Fibroblast of lung (primary cell): ENCODE measurements at regions not wholly inside any gene's neighbourhood (a gene's known extent, or its start where the extent isn't known, plus 50 kb on each side); places are given as distances from the start of the nearest gene placed in this dataset.

Experiments
- DNase-seq, 2 donors: peaks; one replicate each; pipeline versions ENCODE4 v3.0.0 to v3.0.0-alpha.2; 2010; ENCODE audit warnings: low read depth in 2 of 2
- H2AFZ ChIP-seq: 2 replicates; pipeline ENCODE4 v1.5.1; 2012; ENCODE audit warnings: low read length, control low read depth, inconsistent platforms
- H3K27ac ChIP-seq: 2 replicates; pipeline ENCODE4 v1.5.1; 2011; ENCODE audit warnings: low read length, control low read depth; ENCODE audit not compliant: insufficient read depth
- H3K27me3 ChIP-seq: 2 replicates; pipeline ENCODE4 v1.5.1; 2011; ENCODE audit warnings: mild to moderate bottlenecking, low read length; ENCODE audit not compliant: control insufficient read depth, insufficient read depth
- H3K36me3 ChIP-seq: 2 replicates; pipeline ENCODE4 v1.5.1; 2011; ENCODE audit warnings: low read length; ENCODE audit not compliant: control insufficient read depth, insufficient read depth
- H3K4me1 ChIP-seq: 2 replicates; pipeline ENCODE4 v1.5.1; 2011; ENCODE audit warnings: low read length; ENCODE audit not compliant: control insufficient read depth, insufficient read depth; ENCODE audit errors: extremely low read depth
- H3K4me2 ChIP-seq: 2 replicates; pipeline ENCODE4 v1.5.1; 2011; ENCODE audit warnings: low read length, control low read depth; ENCODE audit not compliant: insufficient read depth; ENCODE audit errors: extremely low read depth
- H3K4me3 ChIP-seq, 4 experiments: fragments of 200-600 bp in 1 of 4; sonication (generic) in 1 of 4; replicated peaks in 1 of 4; 2 replicates each; pipeline ENCODE4 v1.5.1; 2011 to 2016; ENCODE audit warnings: low read length in 4 of 4, low read depth in 3 of 4, mild to moderate bottlenecking in 3 of 4, control low read depth in 2 of 4, inconsistent platforms in 1 of 4, mixed read lengths in 1 of 4; ENCODE audit not compliant: insufficient read depth in 1 of 4; ENCODE audit errors: control extremely low read depth in 1 of 4
- H3K79me2 ChIP-seq: 2 replicates; pipeline ENCODE4 v1.5.1; 2012; ENCODE audit warnings: mild to moderate bottlenecking, low read length, inconsistent platforms; ENCODE audit not compliant: control insufficient read depth, insufficient read depth
- H3K9ac ChIP-seq: 2 replicates; pipeline ENCODE4 v1.5.1; 2011; ENCODE audit warnings: mild to moderate bottlenecking, low read length, control low read depth; ENCODE audit not compliant: insufficient read depth
- H3K9me3 ChIP-seq: 2 replicates; pipeline ENCODE4 v1.5.1; 2012; ENCODE audit warnings: low read depth, low read length; ENCODE audit not compliant: control insufficient read depth, insufficient read depth
- H4K20me1 ChIP-seq: 2 replicates; pipeline ENCODE4 v1.5.1; 2011; ENCODE audit warnings: low read length; ENCODE audit not compliant: control insufficient read depth, insufficient read depth; ENCODE audit errors: extremely low read depth
- CTCF ChIP-seq, 2 donors: IDR thresholded peaks in 1 of 2; conservative IDR thresholded peaks in 1 of 2; 1 replicate in 1 of 2; 2 replicates in 1 of 2; pipeline ENCODE4 v1.5.1; 2011 to 2012; ENCODE audit warnings: low read length in 2 of 2, control low read depth in 1 of 2, inconsistent platforms in 1 of 2, low read depth in 1 of 2, mild to moderate bottlenecking in 1 of 2
- EZH2 ChIP-seq: IDR thresholded peaks from 2 replicates; pipeline ENCODE4 v1.5.1; 2012; ENCODE audit warnings: low read length, control low read depth, mild to moderate bottlenecking; ENCODE audit errors: missing control alignments

GRCh38 chr10:57169597-57169996 is 808.5 kb upstream of the ZWINT start:
- H3K4me3 ChIP-seq: no peak overlapping the region
- H3K27me3 ChIP-seq: no peaks in the 10 kb centered on the region
- no peak overlapping the region for H3K9ac ChIP-seq
- TF ChIP-seq EZH2 (no peak), CTCF (conservative IDR thresholded peaks at IDR 0.05 in 1 of 2, IDR thresholded peaks at IDR 0.05 in 1 of 2; ENCODE audit: low read depth in 1 of 2, low read length in 2 of 2) (no peak)
- no peak overlapping the region for H2AFZ ChIP-seq
- no peak overlapping the region for H3K4me2 ChIP-seq
- no peak overlapping the region for H3K27ac ChIP-seq
- no peaks in the 10 kb centered on the region for H3K4me1 ChIP-seq
- H3K79me2 ChIP-seq: no peaks in the 10 kb centered on the region
- no peak for DNase-seq
- H3K36me3 ChIP-seq: no peaks in the 10 kb centered on the region
- no peaks in the 10 kb centered on the region for H4K20me1 ChIP-seq
- H3K9me3 ChIP-seq: no peaks in the 10 kb centered on the region

GRCh38 chr10:57168611-57169240 is 807.7 kb upstream of the ZWINT start:
- Histone ChIP-seq H3K4me3 (no peak overlapping the region), H3K9me3 (no peaks in the 10 kb centered on the region), H3K79me2 (no peaks in the 10 kb centered on the region), H3K4me2 (no peak overlapping the region), H2AFZ (no peak overlapping the region), H3K36me3 (no peaks in the 10 kb centered on the region), H3K27ac (no peak overlapping the region), H3K27me3 (no peaks in the 10 kb centered on the region), H4K20me1 (no peaks in the 10 kb centered on the region), H3K4me1 (no peaks in the 10 kb centered on the region), H3K9ac (no peak overlapping the region)
- no peak for DNase-seq
- TF ChIP-seq CTCF (conservative IDR thresholded peaks at IDR 0.05 in 1 of 2, IDR thresholded peaks at IDR 0.05 in 1 of 2; ENCODE audit: low read depth in 1 of 2, low read length in 2 of 2) (no peak), EZH2 (no peak)

- Histone ChIP-seq H3K4me2 (no peak overlapping the region), H3K4me3 (no peak overlapping the region), H3K9me3 (no peaks in the 10 kb centered on the region), H3K36me3 (no peaks in the 10 kb centered on the region), H3K27ac (no peak overlapping the region), H3K9ac (no peak overlapping the region), H3K27me3 (no peaks in the 10 kb centered on the region), H2AFZ (no peak overlapping the region), H4K20me1 (no peaks in the 10 kb centered on the region), H3K4me1 (no peaks in the 10 kb centered on the region), H3K79me2 (no peaks in the 10 kb centered on the region)
- no peak for DNase-seq
- no peak for TF ChIP-seq CTCF (conservative IDR thresholded peaks at IDR 0.05 in 1 of 2, IDR thresholded peaks at IDR 0.05 in 1 of 2; ENCODE audit: low read depth in 1 of 2, low read length in 2 of 2)
- TF ChIP-seq EZH2: no peak
Observed at GRCh38 chr10:57165671-57166070, 804.6 kb upstream of the ZWINT start.
